Loucy (cell line): ENCODE measurements at regions not wholly inside any gene's neighbourhood (a gene's known extent, or its start where the extent isn't known, plus 50 kb on each side); places are given as distances from the start of the nearest gene placed in this dataset.

Experiments used
- H2AFZ ChIP-seq: fragments of 200-600 bp; sonication (generic); 2 replicates; pipeline ENCODE4 v1.6.0; 2016; ENCODE audit warnings: antibody characterized with exemption, mild to moderate bottlenecking, low read length, moderate library complexity
- H3F3A ChIP-seq: fragments of 200-600 bp; 2 replicates; pipeline ENCODE4 v1.6.0; 2016; ENCODE audit warnings: antibody characterized with exemption, low read depth, mild to moderate bottlenecking
- H3K27me3 ChIP-seq: fragments of 200-600 bp; sonication (generic); 2 replicates; pipeline ENCODE4 v1.6.1; 2014; ENCODE audit warnings: low read length, mild to moderate bottlenecking; ENCODE audit not compliant: insufficient read depth, poor library complexity, severe bottlenecking
- H3K36me3 ChIP-seq: fragments of 200-600 bp; sonication (generic); 2 replicates; pipeline ENCODE4 v1.6.1; 2016; ENCODE audit warnings: low read length; ENCODE audit not compliant: insufficient read depth
- H3K4me1 ChIP-seq: fragments of 200-600 bp; sonication (generic); 2 replicates; pipeline ENCODE4 v1.5.1; 2014; ENCODE audit warnings: low read length, mild to moderate bottlenecking; ENCODE audit not compliant: insufficient read depth, poor library complexity, severe bottlenecking
- H3K4me2 ChIP-seq: fragments of 200-600 bp; sonication (generic); 2 replicates; pipeline ENCODE4 v1.6.0; 2014; ENCODE audit warnings: antibody characterized with exemption, low read length, low read depth, mild to moderate bottlenecking; ENCODE audit not compliant: poor library complexity, severe bottlenecking
- H3K4me3 ChIP-seq: fragments of 200-600 bp; sonication (generic); 2 replicates; pipeline ENCODE4 v1.5.1; 2014; ENCODE audit warnings: low read length, mild to moderate bottlenecking, mixed read lengths; ENCODE audit not compliant: poor library complexity, severe bottlenecking
- H3K79me2 ChIP-seq: fragments of 200-600 bp; sonication (generic); 2 replicates; pipeline ENCODE4 v1.6.1; 2014; ENCODE audit warnings: low read length; ENCODE audit not compliant: insufficient read depth
- H3K9ac ChIP-seq: fragments of 200-600 bp; sonication (generic); 2 replicates; pipeline ENCODE4 v1.6.0; 2014; ENCODE audit warnings: mild to moderate bottlenecking, low read depth, low read length, moderate library complexity; ENCODE audit not compliant: poor library complexity, severe bottlenecking
- H3K9me2 ChIP-seq: fragments of 200-600 bp; sonication (generic); replicated peaks from 2 replicates; pipeline ENCODE4 v1.6.1; 2016; ENCODE audit warnings: low read depth, low read length, mixed read lengths
- H3K9me3 ChIP-seq: fragments of 200-600 bp; sonication (generic); 2 replicates; pipeline ENCODE4 v1.6.1; 2014; ENCODE audit warnings: mild to moderate bottlenecking, antibody characterized with exemption, low read length, low read depth; ENCODE audit not compliant: insufficient read depth
- H4K20me1 ChIP-seq: fragments of 200-600 bp; sonication (generic); 2 replicates; pipeline ENCODE4 v1.6.0; 2014; ENCODE audit warnings: antibody characterized with exemption, low read length, mild to moderate bottlenecking; ENCODE audit not compliant: insufficient read depth, poor library complexity, severe bottlenecking
- CTCF ChIP-seq: fragments of 200-600 bp; sonication (generic); conservative IDR thresholded peaks from 2 replicates; pipeline ENCODE4 v1.5.1; 2014; ENCODE audit warnings: mild to moderate bottlenecking, antibody characterized with exemption, low read length
- EZH2phosphoT487 ChIP-seq: fragments of 200-600 bp; IDR thresholded peaks from 2 replicates; pipeline ENCODE4 v1.6.1; 2018; ENCODE audit warnings: antibody characterized with exemption, mild to moderate bottlenecking, moderate library complexity, borderline replicate concordance

- H3K27me3 ChIP-seq = no peaks in the 10 kb centered on the region
- no peaks in the 10 kb centered on the region; the same call in 1 of the 2 replicates for H3K9me3 ChIP-seq
- no peaks in the 10 kb centered on the region for H3K9me2 ChIP-seq
- TF ChIP-seq EZH2phosphoT487 (no peak), CTCF (no peak)
- H2AFZ ChIP-seq = no peak overlapping the region
- no peaks in the 10 kb centered on the region for H3K36me3 ChIP-seq
- H3F3A ChIP-seq = no peaks in the 10 kb centered on the region
- no peak overlapping the region for H3K9ac ChIP-seq
- H3K4me1 ChIP-seq = no peaks in the 10 kb centered on the region
- no peaks in the 10 kb centered on the region for H4K20me1 ChIP-seq
- no peak overlapping the region for H3K4me2 ChIP-seq
- no peak overlapping the region for H3K4me3 ChIP-seq
- H3K79me2 ChIP-seq = no peaks in the 10 kb centered on the region
Measured at GRCh38 chrX:66399273-66399672, 235.2 kb downstream of the HEPH start.

- H3K9me3 ChIP-seq = no peaks in the 10 kb centered on the region
- no peak overlapping the region for H3K4me3 ChIP-seq
- no peaks in the 10 kb centered on the region for H3K36me3 ChIP-seq
- no peak overlapping the region for H3K4me2 ChIP-seq
- TF ChIP-seq EZH2phosphoT487 (no peak), CTCF (no peak)
- no peaks in the 10 kb centered on the region for H4K20me1 ChIP-seq
- H3K4me1 ChIP-seq = no peaks in the 10 kb centered on the region
- H3K9me2 ChIP-seq = no peaks in the 10 kb centered on the region
- no peak overlapping the region for H3K9ac ChIP-seq
- H3F3A ChIP-seq = no peaks in the 10 kb centered on the region
- H3K27me3 ChIP-seq = no peaks in the 10 kb centered on the region
- H3K79me2 ChIP-seq = no peaks in the 10 kb centered on the region
- H2AFZ ChIP-seq = no peak overlapping the region
Measured at GRCh38 chrX:66402165-66402564, 236.7 kb downstream of the EDA2R start.

GRCh38 chrX:66408507-66408906 is 230.4 kb downstream of the EDA2R start:
- H3K79me2 ChIP-seq = no peaks in the 10 kb centered on the region
- no peaks in the 10 kb centered on the region for H3K9me3 ChIP-seq
- no peaks in the 10 kb centered on the region for H3K36me3 ChIP-seq
- 0 out of 2 replicates have a peak overlapping the region, but pooled peaks have one; percentile 23 for H2AFZ ChIP-seq
- no peaks in the 10 kb centered on the region for H3K4me1 ChIP-seq
- H4K20me1 ChIP-seq = no peaks in the 10 kb centered on the region
- H3F3A ChIP-seq = no peaks in the 10 kb centered on the region
- H3K4me2 ChIP-seq = no peak overlapping the region
- H3K27me3 ChIP-seq = no peaks in the 10 kb centered on the region
- H3K9me2 ChIP-seq = no peaks in the 10 kb centered on the region
- H3K9ac ChIP-seq = no peak overlapping the region
- peak; percentile 53 for TF ChIP-seq CTCF
- no peak for TF ChIP-seq EZH2phosphoT487
- H3K4me3 ChIP-seq = no peak overlapping the region
